ENCODE measurements at regions not wholly inside any gene's neighbourhood (a gene's known extent, or its start where the extent isn't known, plus 50 kb on each side); places are given as distances from the start of the nearest gene placed in this dataset.

DNA sequence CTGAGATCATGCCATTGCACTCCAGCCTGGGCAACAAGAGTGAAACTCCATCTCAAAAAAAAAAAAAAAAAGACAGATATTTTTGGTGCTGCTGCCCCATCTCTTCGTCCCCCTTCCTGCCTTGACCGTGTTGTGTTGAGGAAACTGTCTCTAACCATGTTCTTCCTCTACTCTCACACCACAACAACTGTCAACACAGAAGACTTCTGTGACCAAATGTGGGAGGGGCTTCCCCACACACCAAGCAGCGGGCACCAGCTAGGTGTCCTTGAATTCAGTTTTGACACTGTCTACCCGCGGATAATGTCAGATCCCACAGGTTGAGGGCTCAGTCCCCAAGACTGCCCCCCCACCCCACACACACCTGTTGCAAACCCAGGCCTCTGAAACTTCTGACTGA, 104.7 kb upstream of the BCOR start:
- Histone ChIP-seq H3K4me1 (no peaks in the 10 kb centered on the region), H3K27ac (replicated peaks in 1 of 4) (no peak overlapping the region), H3K36me3 (no peaks in the 10 kb centered on the region), H3K4me3 (no peak overlapping the region), H3K27me3 (no peaks in the 10 kb centered on the region), H3K9me3 (no peaks in the 10 kb centered on the region)
- TF ChIP-seq POLR2AphosphoS5 (IDR thresholded peaks at IDR 0.05) (no peak), EP300 (IDR thresholded peaks at IDR 0.05) (no peak), POLR2A (IDR thresholded peaks at IDR 0.05; ENCODE audit: low read depth) (no peak)
- TF ChIP-seq, protein P1, sequence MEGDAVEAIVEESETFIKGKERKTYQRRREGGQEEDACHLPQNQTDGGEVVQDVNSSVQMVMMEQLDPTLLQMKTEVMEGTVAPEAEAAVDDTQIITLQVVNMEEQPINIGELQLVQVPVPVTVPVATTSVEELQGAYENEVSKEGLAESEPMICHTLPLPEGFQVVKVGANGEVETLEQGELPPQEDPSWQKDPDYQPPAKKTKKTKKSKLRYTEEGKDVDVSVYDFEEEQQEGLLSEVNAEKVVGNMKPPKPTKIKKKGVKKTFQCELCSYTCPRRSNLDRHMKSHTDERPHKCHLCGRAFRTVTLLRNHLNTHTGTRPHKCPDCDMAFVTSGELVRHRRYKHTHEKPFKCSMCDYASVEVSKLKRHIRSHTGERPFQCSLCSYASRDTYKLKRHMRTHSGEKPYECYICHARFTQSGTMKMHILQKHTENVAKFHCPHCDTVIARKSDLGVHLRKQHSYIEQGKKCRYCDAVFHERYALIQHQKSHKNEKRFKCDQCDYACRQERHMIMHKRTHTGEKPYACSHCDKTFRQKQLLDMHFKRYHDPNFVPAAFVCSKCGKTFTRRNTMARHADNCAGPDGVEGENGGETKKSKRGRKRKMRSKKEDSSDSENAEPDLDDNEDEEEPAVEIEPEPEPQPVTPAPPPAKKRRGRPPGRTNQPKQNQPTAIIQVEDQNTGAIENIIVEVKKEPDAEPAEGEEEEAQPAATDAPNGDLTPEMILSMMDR (IDR thresholded peaks at IDR 0.05): no peak
- intact Hi-C loops (cut with DNase I): no loop called here
- DNase-seq (ENCODE audit: extremely low spot score): no peak
- 80% methylated on average over 5 of the region's 5 CpGs for WGBS

DNA sequence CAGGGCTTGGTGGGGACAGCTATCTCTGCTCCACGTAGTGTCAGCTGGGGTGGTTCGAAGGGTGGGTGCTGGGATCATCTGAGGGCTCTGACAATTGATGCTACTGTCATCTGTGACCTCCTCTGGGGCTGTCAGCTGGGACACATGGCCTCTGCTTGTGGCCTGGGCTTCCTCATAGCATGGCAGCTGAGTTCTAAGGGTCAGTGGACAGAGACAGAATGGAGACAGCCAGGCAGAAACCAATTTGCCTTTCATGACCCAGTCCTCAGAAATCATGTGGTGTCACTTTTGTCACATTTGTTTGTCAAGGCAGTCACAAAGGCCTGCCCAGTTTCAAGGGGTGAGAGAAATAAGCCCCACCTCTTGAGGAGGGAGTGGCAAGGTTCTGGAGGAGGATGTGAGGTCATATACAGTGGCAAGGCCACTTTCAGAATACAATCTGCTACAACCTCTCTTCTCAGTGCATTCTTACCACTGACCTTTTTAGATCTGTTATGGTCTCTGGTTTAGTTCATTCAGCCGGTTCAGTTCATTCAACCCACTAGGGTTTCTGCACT, 103.6 kb upstream of the BCOR start:
- WGBS: 70% methylated on average over 2 of the region's 3 CpGs
- Histone ChIP-seq H3K27ac (replicated peaks in 1 of 4) (no peak overlapping the region), H3K9me3 (no peaks in the 10 kb centered on the region), H3K4me3 (no peak overlapping the region), H3K4me1 (no peaks in the 10 kb centered on the region), H3K36me3 (no peaks in the 10 kb centered on the region), H3K27me3 (no peaks in the 10 kb centered on the region)
- TF ChIP-seq, protein P1 (IDR thresholded peaks at IDR 0.05): no peak
- TF ChIP-seq EP300 (IDR thresholded peaks at IDR 0.05): no peak
- no peak for TF ChIP-seq POLR2A (IDR thresholded peaks at IDR 0.05; ENCODE audit: low read depth)
- no peak for TF ChIP-seq POLR2AphosphoS5 (IDR thresholded peaks at IDR 0.05)
- no peak for DNase-seq (ENCODE audit: extremely low spot score)
- intact Hi-C loops (cut with DNase I): no loop called here

DNA sequence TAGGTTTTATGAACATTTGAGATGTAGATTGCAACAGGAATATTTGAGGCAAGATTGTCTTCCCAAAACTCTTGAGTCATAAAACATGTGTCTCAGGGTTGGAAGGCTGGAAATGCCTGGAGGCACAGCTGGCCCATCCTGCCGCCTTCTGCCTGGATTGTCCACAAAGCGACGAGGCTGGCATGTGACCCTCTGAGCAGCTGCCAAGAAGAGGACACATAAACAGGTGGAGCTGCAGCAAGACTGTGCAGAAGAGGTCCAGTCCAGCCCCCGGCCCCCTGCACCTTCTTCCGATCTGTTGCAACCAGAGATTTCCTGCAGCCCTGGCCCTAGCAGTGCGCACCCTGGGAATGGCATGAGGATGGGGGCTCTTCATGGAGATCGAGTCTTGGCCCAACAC, 101.9 kb upstream of the BCOR start:
- no peaks in the 10 kb centered on the region for H3K9me3 ChIP-seq
- 78% methylated on average over 7 of the region's 7 CpGs for WGBS
- H3K4me1 ChIP-seq: no peaks in the 10 kb centered on the region
- no peaks in the 10 kb centered on the region for H3K27me3 ChIP-seq
- H3K36me3 ChIP-seq: no peaks in the 10 kb centered on the region
- no peak for DNase-seq (ENCODE audit: extremely low spot score)
- no peak overlapping the region for H3K4me3 ChIP-seq
- H3K27ac ChIP-seq (replicated peaks in 1 of 4): no peak overlapping the region
- intact Hi-C loops (cut with DNase I): no loop called here
- no peak for TF ChIP-seq EP300 (IDR thresholded peaks at IDR 0.05)
- TF ChIP-seq, protein P1 (IDR thresholded peaks at IDR 0.05): no peak
- TF ChIP-seq POLR2AphosphoS5 (IDR thresholded peaks at IDR 0.05): no peak
- no peak for TF ChIP-seq POLR2A (IDR thresholded peaks at IDR 0.05; ENCODE audit: low read depth)

GRCh38 chrX:40197071-40197470, 99.3 kb upstream of the BCOR start:
- WGBS: 80% methylated on average over 6 of the region's 6 CpGs
- H3K4me1 ChIP-seq: no peaks in the 10 kb centered on the region
- DNase-seq (ENCODE audit: extremely low spot score): no peak
- H3K36me3 ChIP-seq: no peaks in the 10 kb centered on the region
- intact Hi-C loops (cut with DNase I): no loop called here
- H3K4me3 ChIP-seq: no peak overlapping the region
- no peaks in the 10 kb centered on the region for H3K27me3 ChIP-seq
- H3K27ac ChIP-seq (replicated peaks in 1 of 4): no peak overlapping the region
- no peaks in the 10 kb centered on the region for H3K9me3 ChIP-seq
- TF ChIP-seq POLR2A (IDR thresholded peaks at IDR 0.05; ENCODE audit: low read depth) (no peak), POLR2AphosphoS5 (IDR thresholded peaks at IDR 0.05) (no peak), EP300 (IDR thresholded peaks at IDR 0.05) (no peak)
- TF ChIP-seq, protein P1 (IDR thresholded peaks at IDR 0.05): no peak

DNA sequence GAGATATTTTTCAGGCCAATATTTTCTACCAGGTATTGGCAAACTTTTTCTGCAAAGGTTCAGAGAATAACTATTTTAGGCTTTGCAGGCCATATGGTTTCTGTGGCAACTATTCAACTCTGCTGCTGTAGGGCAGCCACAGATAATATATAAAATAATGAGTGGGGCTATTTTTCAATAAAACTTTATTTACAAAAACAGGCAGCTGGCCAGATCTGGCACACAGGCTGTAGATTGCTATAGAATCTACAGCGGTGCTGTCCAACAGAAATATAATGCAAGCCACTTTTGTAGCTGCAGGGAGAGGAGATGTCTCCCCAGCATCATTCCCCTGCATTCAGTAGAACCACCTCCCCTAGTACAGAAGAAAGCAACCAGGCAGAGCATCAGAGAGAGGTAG, 97.6 kb upstream of the BCOR start:
- Histone ChIP-seq H3K4me3 (no peak overlapping the region), H3K27ac (replicated peaks in 1 of 4) (no peak overlapping the region), H3K27me3 (no peaks in the 10 kb centered on the region), H3K36me3 (no peaks in the 10 kb centered on the region), H3K4me1 (no peaks in the 10 kb centered on the region), H3K9me3 (no peaks in the 10 kb centered on the region)
- no peak for DNase-seq (ENCODE audit: extremely low spot score)
- 82% methylated on average over 1 of the region's 1 CpG for WGBS
- TF ChIP-seq, protein P1 (IDR thresholded peaks at IDR 0.05): no peak
- TF ChIP-seq POLR2AphosphoS5 (IDR thresholded peaks at IDR 0.05): no peak
- intact Hi-C loops (cut with DNase I): no loop called here

Measured in esophagus muscularis mucosa (tissue), 4 donors.